K562 (cell line): ENCODE measurements at regions not wholly inside any gene's neighbourhood (a gene's known extent, or its start where the extent isn't known, plus 50 kb on each side); places are given as distances from the start of the nearest gene placed in this dataset.

Experiments
- CREM ChIP-seq: IDR thresholded peaks from 2 replicates; pipeline ENCODE4 v1.6.1; 2014; ENCODE audit warnings: antibody characterized with exemption, low read depth
- ERF ChIP-seq: fragments of 450-650 bp; formaldehyde crosslinking; IDR thresholded peaks from 2 replicates; pipeline ENCODE4 v1.4.0; 2020; ENCODE audit warnings: mild to moderate bottlenecking, mixed read lengths
- MEF2A ChIP-seq: IDR thresholded peaks from 2 replicates; pipeline ENCODE4 v1.6.1; 2011; ENCODE audit warnings: low read depth, mild to moderate bottlenecking, low read length, moderate library complexity; ENCODE audit not compliant: control insufficient read depth
- UBTF ChIP-seq, 2 experiments: IDR thresholded peaks; 2 replicates each; pipeline ENCODE4 v1.6.1; 2012; ENCODE audit warnings: improper control_type of control experiment in 2 of 2, low read depth in 2 of 2, low read length in 2 of 2, borderline replicate concordance in 1 of 2
- ZBTB40 ChIP-seq, 2 experiments: fragments of 450-650 bp in 1 of 2; sonication (generic) in 1 of 2; formaldehyde crosslinking in 1 of 2; IDR thresholded peaks; 2 replicates each; pipeline versions ENCODE4 v1.7.1 to v1.9.0; 2016 to 2022; ENCODE audit warnings: inconsistent platforms in 1 of 2, mild to moderate bottlenecking in 1 of 2, missing genetic modification reagents in 1 of 2

GRCh38 chr14:87522575-87522974, 470.4 kb downstream of the GALC start:
- TF ChIP-seq MEF2A = no peak
- no peak for TF ChIP-seq ZBTB40 (IDR thresholded peaks at IDR 0.05)
- TF ChIP-seq ZBTB40 (CRISPR knock-in tag; IDR thresholded peaks at IDR 0.05) = no peak
- no peak for TF ChIP-seq CREM
- no peak for TF ChIP-seq ERF (CRISPR knock-in tag)
- TF ChIP-seq UBTF (IDR thresholded peaks at IDR 0.05; ENCODE audit: borderline replicate concordance in 1 of 2, low read depth in 2 of 2, low read length in 2 of 2) = no peak
